ENCODE measurements at regions not wholly inside any gene's neighbourhood (a gene's known extent, or its start where the extent isn't known, plus 50 kb on each side); places are given as distances from the start of the nearest gene placed in this dataset.
A peak's percentile ranks its signal among the peaks of the same experiment; 100 is the strongest.

DNA sequence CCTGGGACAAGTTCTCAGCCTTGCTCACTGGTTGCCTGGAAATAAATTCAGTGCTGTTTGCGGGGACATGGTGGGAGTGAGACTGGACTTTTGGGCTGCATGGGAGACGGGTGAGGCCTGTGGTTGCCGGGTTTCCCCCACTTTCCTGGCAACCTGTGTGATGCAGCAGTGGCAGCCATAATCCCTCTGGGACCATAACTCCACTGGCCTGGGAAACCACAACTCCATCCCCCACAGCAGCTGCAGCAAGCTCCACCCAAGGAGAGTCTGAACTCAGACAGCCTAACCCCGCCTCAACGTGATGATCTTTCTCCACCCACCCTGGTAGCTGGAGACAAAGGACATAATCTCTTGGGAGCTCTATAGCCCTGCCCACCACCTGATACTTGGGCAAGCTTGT is 349.9 kb downstream of the PIK3R1 start:
- DNase-seq (ENCODE audit: low spot score), result peak; percentile 41

DNA sequence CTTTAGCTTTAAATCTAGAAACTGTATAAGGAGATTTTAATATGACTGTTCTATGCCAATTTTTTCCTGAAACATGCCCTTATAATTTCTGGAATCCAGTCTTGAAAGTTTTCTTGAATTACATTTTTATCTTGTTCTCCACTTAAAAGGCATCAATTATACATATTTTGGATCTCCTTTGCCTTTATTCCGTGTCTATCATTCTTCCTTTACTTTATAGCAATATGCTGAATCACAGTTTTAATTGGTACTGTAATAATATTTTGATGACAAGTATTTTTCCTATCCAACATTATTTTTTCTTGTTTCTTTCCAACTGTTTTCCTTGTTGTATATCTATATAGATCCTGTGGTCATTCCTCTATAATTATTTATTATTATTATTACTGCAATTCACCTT is 361.2 kb downstream of the PIK3R1 start:
- no peak for DNase-seq (ENCODE audit: low spot score)

DNA sequence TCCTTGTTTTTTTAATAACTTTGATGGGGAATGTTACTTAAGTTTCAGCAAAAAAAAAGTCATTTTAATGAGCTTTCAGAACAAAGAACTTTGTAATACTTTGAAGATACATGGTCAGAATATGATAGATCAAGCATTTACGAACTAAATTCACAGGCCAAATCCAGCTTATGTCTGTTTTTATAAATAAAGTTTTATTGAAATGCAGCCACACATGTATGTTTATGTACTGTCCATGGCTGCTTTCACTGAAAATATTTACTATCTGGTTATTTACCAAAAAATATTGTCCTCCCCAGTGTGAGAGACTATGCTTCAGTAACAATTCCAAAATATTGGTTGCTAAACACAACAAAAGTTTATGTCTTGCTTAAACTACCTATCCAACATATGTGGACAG is 366.7 kb downstream of the PIK3R1 start:
- no peak for DNase-seq (ENCODE audit: low spot score)

DNA sequence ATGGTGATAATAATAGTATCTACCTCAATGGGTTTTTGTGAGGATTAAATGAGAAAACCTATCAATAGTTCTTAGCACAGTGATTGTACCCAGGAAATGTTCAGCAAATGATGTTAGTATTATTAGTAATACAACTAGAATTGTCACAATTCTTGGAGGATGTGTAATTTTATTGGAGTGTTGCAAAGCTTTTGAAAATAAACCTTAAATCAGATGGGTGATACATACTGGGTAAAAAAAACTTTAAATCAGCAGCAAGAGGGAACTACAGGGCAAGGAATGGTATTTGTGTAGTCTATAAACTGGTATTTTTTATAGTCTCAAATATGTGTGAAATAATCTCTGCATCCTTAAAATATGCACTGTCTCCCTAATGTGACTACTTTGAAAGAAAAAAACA is 371.6 kb downstream of the PIK3R1 start:
- no peak for DNase-seq (ENCODE audit: low spot score)

DNA sequence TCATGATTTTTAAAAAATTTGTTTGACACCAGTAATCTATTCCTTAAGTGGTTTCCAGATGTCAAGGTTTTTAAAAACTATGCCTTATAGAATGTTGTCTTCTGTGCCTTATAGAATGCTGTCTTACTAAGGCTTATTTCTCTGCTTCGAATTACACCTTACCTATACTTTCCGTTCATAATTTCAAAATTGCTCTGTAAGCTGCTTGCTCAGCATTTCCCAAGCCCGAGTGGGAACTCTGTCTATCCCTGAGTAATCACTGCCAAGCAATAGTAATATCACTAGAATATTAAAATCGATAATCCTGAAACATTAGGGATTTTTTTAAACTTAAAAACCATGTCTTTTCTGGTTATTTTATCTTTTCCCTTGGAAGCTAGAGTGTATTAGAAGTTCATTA is 376.3 kb downstream of the PIK3R1 start:
- DNase-seq (ENCODE audit: low spot score), result no peak

DNA sequence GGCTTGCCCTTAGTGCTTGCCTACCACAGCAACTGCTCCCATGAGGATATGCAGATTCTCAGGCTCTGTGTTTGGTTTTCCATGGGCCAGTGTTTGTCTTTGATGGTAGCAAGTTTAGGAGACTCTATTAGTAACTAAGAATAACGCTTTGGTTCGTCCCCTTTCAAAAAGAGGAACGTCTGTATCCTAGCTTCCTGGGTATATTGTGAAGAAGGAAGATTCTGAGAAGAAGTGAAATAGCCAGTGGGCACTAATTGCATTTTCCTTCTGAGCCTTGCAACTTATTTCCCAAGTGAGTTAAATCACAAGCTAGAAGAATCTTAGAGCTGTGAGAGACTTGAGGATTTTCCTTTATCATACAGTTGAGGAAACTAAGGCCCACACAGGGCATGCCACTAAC is 376.8 kb downstream of the PIK3R1 start:
- no peak for DNase-seq (ENCODE audit: low spot score)

DNA sequence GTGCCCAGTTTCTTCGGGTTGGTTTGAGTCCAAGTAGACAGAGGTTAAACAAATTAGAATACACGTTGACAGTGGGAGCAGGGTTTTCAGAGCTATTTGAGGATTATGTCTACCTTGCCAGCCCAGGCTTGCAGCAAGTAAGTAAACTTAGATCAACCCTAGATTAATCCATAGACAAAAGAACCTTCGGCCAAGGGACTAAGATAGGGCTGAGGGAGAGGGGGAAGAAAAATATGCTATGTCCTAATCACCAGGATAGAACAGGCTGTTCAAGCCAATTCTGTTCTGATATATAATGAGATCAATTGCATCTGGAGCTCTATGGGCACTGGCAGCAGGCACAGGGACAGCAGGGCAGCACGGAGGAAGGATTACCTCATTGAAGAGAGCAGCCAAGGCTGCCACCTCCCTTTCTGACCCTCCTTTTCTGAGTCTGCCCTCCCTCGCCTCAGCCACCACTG is 377.7 kb downstream of the PIK3R1 start:
- DNase-seq (ENCODE audit: low spot score), result no peak

DNA sequence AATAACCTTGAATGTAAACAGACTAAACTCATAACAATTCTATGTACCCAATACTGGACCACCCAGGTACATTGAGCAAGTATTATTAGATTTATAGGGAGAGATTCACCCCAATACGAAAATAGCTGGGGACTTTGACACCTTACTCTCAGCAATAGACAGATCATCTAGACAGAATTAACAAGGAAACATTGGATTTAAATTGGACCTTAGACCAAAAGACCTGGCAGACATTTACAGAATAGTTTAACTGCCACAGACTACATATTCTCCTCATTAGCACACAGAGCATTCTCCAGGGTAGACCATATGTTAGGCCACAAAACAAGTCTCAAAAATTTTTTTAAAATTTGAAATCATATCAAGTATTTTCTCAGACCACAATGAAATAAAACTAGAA is 397.4 kb downstream of the PIK3R1 start:
- DNase-seq (ENCODE audit: low spot score), result no peak

DNA sequence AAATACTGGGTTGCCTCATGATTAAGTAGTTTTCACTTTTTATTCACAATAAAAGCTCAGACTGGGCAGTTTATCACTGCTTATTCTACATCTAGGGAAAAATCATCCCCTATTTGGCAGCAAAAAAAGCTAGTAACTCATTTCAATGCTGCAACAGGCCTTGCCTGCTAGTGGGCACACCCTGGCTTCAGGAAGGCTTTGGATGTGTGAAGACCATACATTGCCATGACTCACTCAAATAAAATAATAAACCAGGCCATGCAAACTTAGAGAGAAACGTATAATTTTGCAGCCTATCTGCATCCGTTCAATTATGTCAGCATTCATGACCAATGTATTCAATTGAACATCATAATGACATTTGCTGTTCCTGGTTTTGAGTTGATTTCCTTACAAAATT is 402.9 kb downstream of the PIK3R1 start:
- DNase-seq (ENCODE audit: low spot score), result no peak

DNA sequence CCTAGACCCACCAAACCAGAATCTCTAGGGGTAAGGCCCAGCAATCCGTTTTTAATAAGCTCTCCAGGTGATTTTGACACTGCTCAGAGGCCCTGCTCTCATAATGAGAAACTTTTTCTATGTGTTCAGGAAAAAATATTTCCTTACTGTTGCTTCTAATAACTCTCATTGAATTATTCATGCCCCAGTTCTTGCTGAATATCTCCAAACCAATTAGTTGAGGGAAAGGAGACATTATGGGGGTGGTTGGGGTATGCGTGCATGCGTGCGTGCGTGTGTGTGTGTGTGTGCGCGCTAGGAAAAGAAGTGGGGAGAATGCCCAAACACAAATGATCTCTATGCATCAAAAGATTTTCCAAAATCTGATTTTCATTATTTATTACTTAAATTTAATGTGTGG is 411.4 kb downstream of the PIK3R1 start:
- DNase-seq (ENCODE audit: low spot score), result no peak

DNA sequence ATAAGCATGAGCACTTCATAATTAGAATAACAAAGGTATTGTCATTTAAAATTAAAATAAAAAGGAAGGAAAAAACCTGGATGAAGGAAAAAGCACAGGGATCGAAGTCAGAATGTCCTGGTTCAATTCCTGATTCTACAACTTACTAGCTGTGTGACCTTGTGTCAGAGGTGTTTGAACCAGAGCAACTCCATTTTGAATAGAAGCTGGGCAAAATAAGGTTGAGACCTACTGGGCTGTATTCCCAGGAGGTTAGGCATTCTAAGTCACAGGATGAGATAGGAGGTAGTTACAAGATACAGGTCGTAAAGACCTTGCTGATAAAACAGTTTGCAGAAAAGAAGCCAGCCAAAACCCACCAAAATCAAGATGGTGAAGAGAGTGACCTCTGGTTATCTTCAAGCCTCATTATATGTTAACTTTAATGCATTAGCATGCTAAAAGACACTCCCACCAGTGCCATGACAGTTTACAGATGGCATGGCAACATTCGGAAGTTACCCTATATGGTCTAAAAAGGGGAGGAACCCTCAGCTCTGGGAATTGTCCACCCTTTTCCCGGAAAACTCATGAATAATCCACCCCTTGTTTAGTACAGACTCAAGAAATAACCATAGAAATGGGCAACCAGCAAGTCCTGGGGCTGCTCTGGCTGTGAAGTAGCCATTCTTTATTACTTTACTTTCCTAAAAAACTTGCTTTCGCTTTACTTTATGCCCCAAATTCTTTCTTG is 412.7 kb downstream of the PIK3R1 start:
- DNase-seq (ENCODE audit: low spot score), result no peak

DNA sequence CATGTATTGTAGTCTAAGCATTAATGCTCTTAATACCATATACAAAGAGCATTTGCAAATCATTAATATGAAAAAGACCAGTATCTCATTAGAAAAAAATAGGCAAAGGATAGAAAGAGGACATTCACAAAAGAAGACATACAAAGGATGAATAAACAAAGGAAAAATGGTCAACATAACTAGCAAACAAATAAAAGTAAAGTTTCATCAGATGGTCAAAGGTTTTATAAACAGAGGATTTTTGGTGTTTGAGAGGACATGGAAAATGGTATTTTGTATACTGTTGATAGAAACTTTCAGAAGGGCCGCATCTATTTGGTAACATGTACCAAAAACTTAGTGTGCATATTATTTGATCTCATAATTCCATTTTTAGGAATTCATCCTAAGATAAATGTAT is 414.8 kb downstream of the PIK3R1 start:
- no peak for DNase-seq (ENCODE audit: low spot score)

DNA sequence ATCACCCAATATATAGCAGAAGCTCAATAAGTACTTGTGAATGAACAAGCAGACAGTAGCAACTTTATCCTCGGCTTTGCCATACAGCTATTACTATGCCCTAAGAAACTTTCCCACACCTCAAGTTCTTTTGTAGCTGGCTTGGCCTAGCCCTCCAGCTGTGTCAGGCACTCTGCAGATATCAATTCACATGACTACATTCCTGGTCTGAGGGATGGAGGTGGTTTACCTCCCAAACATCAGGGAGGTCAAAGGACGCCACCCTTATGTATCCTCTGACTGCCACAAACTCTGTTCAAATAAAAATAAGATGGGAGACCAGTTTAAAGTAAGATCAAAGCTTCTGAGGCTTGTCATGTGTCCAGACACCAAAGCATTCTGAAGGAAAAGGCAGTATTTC is 416.3 kb downstream of the PIK3R1 start:
- DNase-seq (ENCODE audit: low spot score), result no peak

DNA sequence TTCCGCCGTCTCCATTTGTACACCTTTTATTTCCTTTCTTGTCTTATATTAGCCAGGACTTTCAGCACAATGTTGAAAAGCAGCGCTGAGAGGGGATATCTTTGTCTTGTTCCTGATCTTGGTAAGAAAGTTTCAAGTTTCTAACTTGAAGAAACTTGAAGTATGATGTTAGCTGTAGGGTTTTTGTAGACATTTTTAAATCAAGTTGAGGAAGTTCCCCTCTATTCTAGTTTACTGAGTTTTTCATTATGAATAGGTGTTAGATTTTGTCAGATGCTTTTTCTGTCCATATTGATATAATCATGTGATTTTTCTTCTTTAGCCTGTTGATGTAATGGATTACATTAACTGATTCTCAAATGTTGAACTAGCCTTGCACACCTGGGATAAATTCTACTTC is 425.7 kb downstream of the PIK3R1 start:
- DNase-seq (ENCODE audit: low spot score), result no peak

DNA sequence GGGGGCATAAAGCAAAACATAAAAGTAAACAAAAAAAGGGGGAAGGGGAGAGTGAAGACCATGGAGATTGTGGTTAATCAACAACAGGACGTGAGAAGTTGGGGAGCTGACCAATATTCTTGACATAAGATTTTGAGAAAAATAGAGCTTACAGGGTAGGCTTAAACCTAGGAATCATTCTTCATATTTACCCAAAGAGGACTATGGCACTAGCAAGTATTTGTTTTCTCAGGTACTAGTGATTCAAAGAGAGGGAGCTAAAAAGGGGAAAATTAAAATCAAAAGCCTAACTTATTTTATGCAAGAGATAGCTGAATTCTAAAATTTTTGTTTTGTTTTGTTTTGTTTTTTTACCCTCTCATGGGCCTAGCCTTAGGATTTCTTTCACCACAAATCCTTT is 427.5 kb downstream of the PIK3R1 start:
- no peak for DNase-seq (ENCODE audit: low spot score)

DNA sequence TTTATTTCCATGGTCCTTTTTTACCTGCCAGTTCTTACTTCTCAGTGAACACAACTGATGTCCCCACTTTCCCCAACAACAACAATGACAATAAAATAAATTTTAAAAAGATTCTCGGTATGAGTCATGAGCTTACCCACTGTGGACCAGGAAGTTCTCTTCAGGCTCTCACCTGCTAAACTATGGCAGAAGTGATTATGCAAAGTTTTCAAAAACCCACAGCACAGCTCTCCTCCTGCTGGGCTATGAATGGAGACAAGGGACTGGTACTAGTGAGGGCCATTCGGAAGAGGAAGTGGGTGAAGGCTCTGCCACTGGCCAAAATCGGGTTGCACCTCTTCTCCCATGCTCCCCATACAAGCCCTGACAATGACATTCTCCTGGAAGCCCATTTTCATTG is 429.4 kb downstream of the PIK3R1 start:
- no peak for DNase-seq (ENCODE audit: low spot score)

DNA sequence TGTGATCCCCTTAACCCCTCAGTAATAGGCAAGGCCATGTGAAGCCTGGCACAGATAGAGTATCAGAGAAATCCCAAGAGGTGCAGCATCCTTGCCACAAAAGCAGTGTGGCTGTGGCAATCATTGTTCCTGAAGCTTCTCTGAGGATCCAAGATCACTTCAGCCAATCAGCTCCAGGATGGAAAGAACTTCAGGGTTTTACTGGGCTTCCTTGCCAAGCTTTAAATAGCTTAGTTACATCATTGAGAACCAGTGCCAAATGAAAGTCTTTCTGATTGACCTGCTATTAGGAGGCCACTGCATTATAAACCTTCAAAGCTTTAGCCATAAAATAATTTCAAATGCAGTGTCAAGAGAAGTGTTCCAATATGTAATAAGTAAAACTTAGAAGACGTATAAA is 430.6 kb downstream of the PIK3R1 start:
- DNase-seq (ENCODE audit: low spot score), result no peak

DNA sequence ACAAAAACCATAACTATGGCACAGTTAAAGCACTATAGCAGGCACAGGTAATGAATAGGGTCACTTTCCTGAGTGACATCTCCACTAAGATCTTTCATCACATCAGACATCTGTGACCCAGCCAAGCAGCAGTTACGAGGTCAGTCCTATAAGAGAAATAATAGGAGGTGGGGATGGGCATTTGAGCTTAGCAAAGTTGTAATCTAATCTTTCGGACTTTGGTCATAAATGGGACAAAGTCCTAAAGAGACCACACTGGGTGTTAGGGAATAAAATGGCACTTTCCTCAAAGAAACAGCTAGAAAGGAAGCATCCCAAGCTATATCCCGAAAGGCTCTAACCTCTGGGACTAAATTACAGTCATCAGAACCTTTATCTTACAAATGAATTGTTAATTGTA is 432.2 kb downstream of the PIK3R1 start:
- no peak for DNase-seq (ENCODE audit: low spot score)

DNA sequence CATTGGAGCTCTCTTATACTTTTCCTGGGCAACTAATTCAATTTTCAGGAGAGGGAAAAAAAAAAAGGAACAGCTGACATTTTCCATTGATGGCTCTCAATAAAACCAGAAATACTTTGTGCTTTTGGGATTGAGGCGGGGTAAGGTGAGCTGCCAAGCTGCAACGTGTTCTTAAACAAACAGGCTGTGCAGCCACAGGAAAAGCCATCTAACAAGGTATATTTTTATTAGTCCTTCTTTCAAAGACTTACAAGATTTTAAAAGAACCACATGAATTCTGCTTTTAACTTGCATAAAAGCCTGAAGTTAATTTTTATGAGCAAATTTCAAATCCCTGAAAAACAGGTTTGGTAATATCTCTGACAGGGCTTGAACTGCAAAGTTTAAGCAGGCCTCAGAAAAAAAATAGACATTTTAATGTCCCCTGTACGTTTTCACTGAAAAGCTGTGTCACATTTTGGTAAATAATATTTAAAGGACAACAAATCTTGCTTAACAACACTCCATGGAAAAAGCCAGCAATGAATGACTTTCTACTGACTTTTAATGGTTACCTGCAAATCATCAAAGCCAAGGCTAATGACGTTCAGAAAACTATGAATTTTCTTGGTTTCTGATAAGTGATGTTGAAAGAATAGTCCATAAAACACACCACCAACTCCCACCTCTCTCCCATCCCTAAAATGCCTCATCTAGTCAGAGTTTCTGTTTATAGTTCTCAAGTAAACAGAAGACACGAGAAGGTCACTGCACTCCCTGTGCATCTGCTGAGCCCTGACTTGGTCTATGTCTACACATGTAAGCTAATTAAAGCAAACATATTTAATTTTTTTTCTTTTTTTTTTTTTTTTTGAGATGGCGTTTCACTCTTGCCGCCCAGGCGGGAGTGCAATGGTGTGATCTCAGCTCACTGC is 433.6 kb downstream of the PIK3R1 start:
- DNase-seq (ENCODE audit: low spot score), result no peak

DNA sequence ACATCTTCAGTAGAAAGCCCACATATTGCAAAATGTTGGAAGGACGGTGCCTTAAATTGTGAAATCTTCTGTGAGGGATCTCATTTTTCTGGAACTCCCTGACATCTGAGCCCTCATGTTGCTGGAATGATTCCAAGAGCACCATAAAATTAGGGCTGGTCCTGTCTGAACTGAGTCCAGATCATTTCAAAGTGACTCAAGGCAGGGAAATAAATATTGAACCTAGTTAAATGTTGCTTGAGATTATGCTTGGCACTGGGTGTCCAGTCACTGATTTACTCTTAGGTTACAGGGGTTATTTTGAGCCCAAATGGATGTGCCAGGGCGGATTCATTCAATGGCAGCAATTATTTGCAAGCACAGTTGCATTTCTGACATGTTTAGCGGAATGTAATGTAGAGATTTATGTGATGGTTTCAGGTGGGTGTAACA is 437.0 kb downstream of the PIK3R1 start:
- peak; percentile 14 for DNase-seq (ENCODE audit: low spot score)

DNA sequence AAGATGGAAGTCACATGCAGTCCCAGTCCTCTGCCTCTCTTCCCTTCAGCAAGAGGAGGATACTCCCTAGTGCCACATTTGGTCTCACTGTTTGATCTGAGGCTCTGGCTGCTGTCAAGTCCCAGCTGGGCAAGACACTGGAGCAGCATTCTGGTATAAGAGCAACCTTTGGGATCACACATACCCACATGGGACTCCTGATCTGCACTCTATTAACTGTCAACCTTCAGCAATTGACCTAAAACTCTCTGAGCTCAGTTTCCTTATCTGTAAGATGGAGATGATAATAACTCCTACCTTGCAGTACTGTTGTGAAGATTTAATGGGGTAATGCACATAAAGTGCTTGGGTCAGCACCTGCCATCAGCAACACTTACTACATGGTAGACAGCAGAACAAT is 437.9 kb downstream of the PIK3R1 start:
- DNase-seq (ENCODE audit: low spot score), result no peak

DNA sequence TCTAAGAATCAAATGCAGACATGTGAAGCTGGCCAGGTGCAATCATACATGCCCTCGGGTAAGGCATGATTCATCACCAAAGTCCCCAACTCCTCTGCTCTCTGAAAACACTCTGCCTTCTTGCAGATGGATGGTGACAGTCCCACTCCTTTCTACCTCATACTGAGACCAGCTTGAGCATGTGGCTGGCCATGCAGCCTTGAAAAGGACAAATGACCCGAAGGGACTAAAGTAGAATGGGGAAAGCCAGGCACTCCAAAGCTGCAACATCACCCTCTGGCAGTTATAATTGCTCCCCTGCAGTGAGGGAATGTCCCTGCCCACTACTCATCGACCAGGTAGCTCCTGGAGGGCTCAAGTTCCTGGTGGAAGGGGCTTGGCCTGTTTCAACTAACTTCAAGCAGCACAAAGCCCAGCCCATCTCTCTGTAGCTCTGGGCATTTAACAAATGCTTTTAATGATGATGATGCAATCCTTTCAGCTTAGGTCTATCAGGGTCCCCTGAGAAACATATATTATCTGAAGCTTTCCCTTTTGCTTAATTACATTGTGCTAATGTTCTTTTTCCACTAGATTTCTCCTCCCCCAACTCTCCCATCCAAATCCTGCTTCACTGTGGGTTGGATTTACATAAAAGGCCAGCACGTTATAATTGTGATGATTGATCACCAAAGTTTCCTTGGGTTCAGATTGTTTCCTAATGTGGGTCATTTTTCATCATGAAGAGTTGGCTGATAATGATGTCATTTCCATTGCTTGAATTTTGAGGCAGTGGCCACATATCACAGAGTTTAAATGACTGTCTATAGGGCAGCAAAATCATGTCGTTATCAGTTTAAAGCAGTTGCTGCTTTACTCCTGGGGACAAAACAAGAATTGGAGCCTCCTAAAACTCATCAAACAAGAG is 436.5 kb upstream of the SLC30A5 start:
- DNase-seq (ENCODE audit: low spot score), result no peak

Measured in H4 (cell line).